Smooth muscle cell (in vitro differentiated cells): ENCODE measurements at regions not wholly inside any gene's neighbourhood (a gene's known extent, or its start where the extent isn't known, plus 50 kb on each side); places are given as distances from the start of the nearest gene placed in this dataset.

Experiments used
- DNase-seq: peaks from one replicate; lab custom pipeline; 2025; ENCODE audit not compliant: unreplicated experiment; lab: John Stamatoyannopoulos, UW
- H2AFZ ChIP-seq: fragments of 200-600 bp; sonication (generic); 2 replicates; pipeline ENCODE4 v1.6.0; 2016; ENCODE audit warnings: antibody characterized with exemption, low read depth, mild to moderate bottlenecking
- H3F3A ChIP-seq: fragments of 200-600 bp; sonication (generic); 2 replicates; pipeline ENCODE4 v1.6.0; 2017; ENCODE audit warnings: antibody characterized with exemption, low read depth
- H3K27ac ChIP-seq: fragments of 200-600 bp; sonication (generic); 2 replicates; pipeline ENCODE4 v1.5.1; 2016; ENCODE audit warnings: low read depth, mild to moderate bottlenecking
- H3K27me3 ChIP-seq: fragments of 200-600 bp; sonication (generic); 2 replicates; pipeline ENCODE4 v1.6.1; 2016; ENCODE audit warnings: low read depth, mild to moderate bottlenecking
- H3K36me3 ChIP-seq: fragments of 200-600 bp; sonication (generic); 2 replicates; pipeline ENCODE4 v1.5.1; 2016; ENCODE audit warnings: low read depth
- H3K4me1 ChIP-seq: fragments of 200-600 bp; sonication (generic); 2 replicates; pipeline ENCODE4 v1.5.1; 2016; ENCODE audit warnings: low read depth
- H3K4me2 ChIP-seq: fragments of 200-600 bp; sonication (generic); 2 replicates; pipeline ENCODE4 v1.6.0; 2016; ENCODE audit warnings: mild to moderate bottlenecking
- H3K4me3 ChIP-seq: fragments of 200-600 bp; sonication (generic); 2 replicates; pipeline ENCODE4 v1.5.1; 2016; ENCODE audit warnings: mild to moderate bottlenecking
- H3K79me2 ChIP-seq: fragments of 200-600 bp; sonication (generic); 2 replicates; pipeline ENCODE4 v1.6.0; 2016; ENCODE audit warnings: low read depth, mild to moderate bottlenecking
- H3K9ac ChIP-seq: fragments of 200-600 bp; sonication (generic); 2 replicates; pipeline ENCODE4 v1.6.0; 2016; ENCODE audit warnings: low read depth
- H3K9me3 ChIP-seq: fragments of 200-600 bp; sonication (generic); replicated peaks from 2 replicates; pipeline ENCODE4 v1.5.1; 2016; ENCODE audit warnings: low read depth
- H4K20me1 ChIP-seq: fragments of 200-600 bp; sonication (generic); 2 replicates; pipeline ENCODE4 v1.6.0; 2016; ENCODE audit warnings: low read depth
- WGBS: methylation state at CpG from one replicate; pipeline ENCODE4 v1.1.7; 2016; ENCODE audit warnings: low lambda C conversion rate; 5-methylcytosine and 5-hydroxymethylcytosine counted together
- TF ChIP-seq, protein P1 (sequence below): fragments of 200-600 bp; sonication (generic); IDR thresholded peaks from 2 replicates; pipeline ENCODE4 v1.5.1; 2017; ENCODE audit warnings: borderline replicate concordance, mild to moderate bottlenecking, antibody characterized with exemption; ENCODE audit not compliant: insufficient read depth, poor library complexity, severe bottlenecking

DNA sequence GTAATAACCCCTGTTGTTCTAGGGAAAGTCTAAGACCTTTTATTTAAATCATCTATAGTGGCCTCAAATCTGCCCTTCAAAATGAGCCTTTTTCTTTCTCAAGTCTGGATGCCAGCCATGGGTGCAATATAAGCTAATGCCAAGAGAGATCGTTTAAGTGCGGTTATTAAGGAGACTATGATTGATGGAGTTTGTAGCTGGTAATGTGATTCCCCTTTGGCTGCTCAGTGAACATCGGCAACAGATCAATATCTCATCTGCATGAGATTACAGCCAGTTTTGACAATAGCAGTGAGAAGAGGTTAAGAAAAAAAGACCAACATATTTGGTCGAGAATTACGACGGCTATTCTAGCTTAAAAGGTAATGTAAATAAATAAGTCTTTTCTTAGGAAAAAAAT lies 1049.4 kb upstream of the NUDT12 start:
- H3K27me3 ChIP-seq: no peaks in the 10 kb centered on the region
- no peak overlapping the region for H3K4me2 ChIP-seq
- H2AFZ ChIP-seq: no peak overlapping the region
- no peaks in the 10 kb centered on the region for H3K79me2 ChIP-seq
- H3K4me3 ChIP-seq: no peak overlapping the region
- H3K27ac ChIP-seq: no peak overlapping the region
- no peak for DNase-seq
- H3K9ac ChIP-seq: no peak overlapping the region
- TF ChIP-seq, protein P1, sequence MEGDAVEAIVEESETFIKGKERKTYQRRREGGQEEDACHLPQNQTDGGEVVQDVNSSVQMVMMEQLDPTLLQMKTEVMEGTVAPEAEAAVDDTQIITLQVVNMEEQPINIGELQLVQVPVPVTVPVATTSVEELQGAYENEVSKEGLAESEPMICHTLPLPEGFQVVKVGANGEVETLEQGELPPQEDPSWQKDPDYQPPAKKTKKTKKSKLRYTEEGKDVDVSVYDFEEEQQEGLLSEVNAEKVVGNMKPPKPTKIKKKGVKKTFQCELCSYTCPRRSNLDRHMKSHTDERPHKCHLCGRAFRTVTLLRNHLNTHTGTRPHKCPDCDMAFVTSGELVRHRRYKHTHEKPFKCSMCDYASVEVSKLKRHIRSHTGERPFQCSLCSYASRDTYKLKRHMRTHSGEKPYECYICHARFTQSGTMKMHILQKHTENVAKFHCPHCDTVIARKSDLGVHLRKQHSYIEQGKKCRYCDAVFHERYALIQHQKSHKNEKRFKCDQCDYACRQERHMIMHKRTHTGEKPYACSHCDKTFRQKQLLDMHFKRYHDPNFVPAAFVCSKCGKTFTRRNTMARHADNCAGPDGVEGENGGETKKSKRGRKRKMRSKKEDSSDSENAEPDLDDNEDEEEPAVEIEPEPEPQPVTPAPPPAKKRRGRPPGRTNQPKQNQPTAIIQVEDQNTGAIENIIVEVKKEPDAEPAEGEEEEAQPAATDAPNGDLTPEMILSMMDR: no peak
- H3K4me1 ChIP-seq: no peaks in the 10 kb centered on the region
- H3K9me3 ChIP-seq: no peaks in the 10 kb centered on the region
- H4K20me1 ChIP-seq: no peaks in the 10 kb centered on the region
- H3K36me3 ChIP-seq: no peaks in the 10 kb centered on the region
- H3F3A ChIP-seq: no peaks in the 10 kb centered on the region
- 78% methylated on average over 6 of the region's 6 CpGs for whole genome bisulfite sequencing

DNA sequence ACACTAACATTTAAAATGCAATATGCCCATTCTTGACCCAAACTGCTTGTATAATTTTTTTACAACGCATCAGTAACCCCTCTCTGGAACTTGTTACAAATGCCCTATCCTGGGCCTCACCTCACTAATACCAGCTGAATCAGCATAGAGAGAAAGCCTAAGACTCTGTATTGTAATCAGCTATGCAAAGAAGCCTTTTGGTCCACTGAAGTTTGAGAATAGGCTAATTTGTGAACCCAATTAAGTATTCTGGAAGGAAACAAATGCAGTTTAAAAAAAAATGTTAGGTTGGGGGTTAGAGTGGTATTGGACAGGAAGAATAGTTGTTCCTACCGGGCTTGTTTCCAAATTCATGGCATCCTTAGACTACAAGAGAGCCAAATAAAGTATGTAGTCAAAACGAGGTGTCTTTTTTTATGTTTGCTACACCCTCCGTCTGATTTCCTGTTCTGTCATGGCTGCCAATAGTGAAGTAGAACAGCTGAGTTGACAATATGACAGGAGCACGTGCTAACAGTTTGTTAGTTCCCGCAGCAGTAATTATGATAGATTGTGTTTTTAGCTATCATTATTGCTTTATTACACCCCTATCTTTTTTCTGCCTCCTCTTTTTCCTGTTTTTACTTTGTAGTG lies 1048.7 kb upstream of the NUDT12 start:
- H2AFZ ChIP-seq: peak overlapping the region; percentile 36
- H3K27me3 ChIP-seq: no peaks in the 10 kb centered on the region
- DNase-seq: no peak
- no peak overlapping the region for H3K27ac ChIP-seq
- H3F3A ChIP-seq: no peaks in the 10 kb centered on the region
- H3K9me3 ChIP-seq: no peaks in the 10 kb centered on the region
- no peak overlapping the region for H3K4me3 ChIP-seq
- 93% methylated on average over 6 of the region's 6 CpGs for WGBS
- H3K9ac ChIP-seq: no peak overlapping the region
- H3K36me3 ChIP-seq: no peaks in the 10 kb centered on the region
- no peaks in the 10 kb centered on the region for H4K20me1 ChIP-seq
- TF ChIP-seq, protein P1: no peak
- no peaks in the 10 kb centered on the region for H3K4me1 ChIP-seq
- H3K79me2 ChIP-seq: no peaks in the 10 kb centered on the region
- H3K4me2 ChIP-seq: no peak overlapping the region

DNA sequence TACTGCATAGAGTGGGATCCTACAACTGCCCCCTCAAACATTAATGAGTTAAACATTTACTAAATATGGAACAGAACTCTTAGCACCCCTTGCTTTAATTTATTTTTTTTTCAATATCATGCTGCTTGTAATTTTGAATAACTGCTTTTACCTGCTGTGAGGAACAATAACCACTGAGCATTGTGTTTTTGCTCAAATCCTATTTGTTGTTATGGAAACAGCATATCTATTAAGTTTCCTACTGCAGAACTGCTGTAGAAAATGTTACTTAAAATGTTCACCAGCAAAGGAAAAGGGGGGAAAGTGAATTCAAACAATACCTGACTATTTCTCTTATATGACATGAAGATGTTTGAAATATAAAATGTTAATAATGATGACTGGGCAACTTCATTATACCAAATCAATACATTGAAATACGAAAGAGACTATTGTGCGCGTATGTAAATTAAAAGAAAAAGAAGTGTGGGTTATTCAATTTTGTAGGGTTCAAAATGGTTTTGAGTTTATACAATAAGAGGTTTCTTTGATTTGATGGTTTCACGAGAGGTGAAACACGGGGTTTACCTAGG lies 1043.8 kb upstream of the NUDT12 start:
- TF ChIP-seq, protein P1: no peak
- Histone ChIP-seq H3K9ac (no peak overlapping the region), H3K4me1 (no peaks in the 10 kb centered on the region), H3K79me2 (no peaks in the 10 kb centered on the region), H4K20me1 (no peaks in the 10 kb centered on the region), H3K4me3 (no peak overlapping the region), H3K27me3 (no peaks in the 10 kb centered on the region), H3K4me2 (no peak overlapping the region), H2AFZ (no peak overlapping the region), H3K9me3 (peaks cover 6% of the 10 kb centered on the region), H3F3A (no peaks in the 10 kb centered on the region), H3K36me3 (no peaks in the 10 kb centered on the region), H3K27ac (no peak overlapping the region)
- no peak for DNase-seq
- 77% methylated on average over 5 of the region's 5 CpGs for WGBS

DNA sequence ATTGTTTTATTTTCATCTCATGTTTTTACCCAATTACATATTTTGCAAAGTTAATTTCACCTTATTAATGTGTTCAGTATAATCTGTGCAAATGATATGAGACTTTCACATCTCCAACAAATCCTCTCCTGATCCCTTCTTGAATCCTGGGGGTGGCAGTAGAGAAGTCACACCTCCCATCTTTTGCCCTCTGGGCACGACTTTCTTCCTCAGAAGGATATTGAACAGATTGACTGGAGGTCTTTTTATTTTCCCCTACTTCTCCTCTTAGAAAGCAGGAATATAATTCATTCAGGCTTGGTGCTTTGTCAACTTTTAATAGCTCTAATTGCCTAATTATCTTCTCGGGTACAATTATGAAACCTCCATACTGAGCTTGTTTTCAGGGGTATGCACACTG lies 1037.1 kb upstream of the NUDT12 start:
- Histone ChIP-seq H3K4me2 (no peak overlapping the region), H3K36me3 (no peaks in the 10 kb centered on the region), H3K79me2 (no peaks in the 10 kb centered on the region), H3K9ac (no peak overlapping the region), H3K27me3 (no peaks in the 10 kb centered on the region), H3F3A (no peaks in the 10 kb centered on the region), H3K4me3 (no peak overlapping the region), H3K4me1 (no peaks in the 10 kb centered on the region), H4K20me1 (no peaks in the 10 kb centered on the region), H3K27ac (no peak overlapping the region), H3K9me3 (peaks cover 6% of the 10 kb centered on the region), H2AFZ (no peak overlapping the region)
- TF ChIP-seq, protein P1: no peak
- no peak for DNase-seq
- 70% methylated on average over 2 of the region's 2 CpGs for WGBS
